K562 (cell line): ENCODE measurements at regions not wholly inside any gene's neighbourhood (a gene's known extent, or its start where the extent isn't known, plus 50 kb on each side); places are given as distances from the start of the nearest gene placed in this dataset.

ENCODE experiments used
- CBFA2T2 ChIP-seq: fragments of 450-650 bp; conservative IDR thresholded peaks from 2 replicates; pipeline ENCODE4 v1.6.1; 2017; ENCODE audit warnings: mild to moderate bottlenecking
- NUFIP1 ChIP-seq: fragments of 450-650 bp; IDR thresholded peaks from 2 replicates; pipeline ENCODE4 v1.6.1; 2018; ENCODE audit not compliant: partially characterized antibody
- TOE1 ChIP-seq, 2 experiments: fragments of 450-650 bp in 1 of 2; sonication (generic) in 1 of 2; formaldehyde crosslinking in 1 of 2; IDR thresholded peaks; 2 replicates each; pipeline versions ENCODE4 v1.7.1 to v1.8.0; 2016 to 2022; ENCODE audit warnings: borderline replicate concordance in 2 of 2, mild to moderate bottlenecking in 2 of 2, antibody characterized with exemption in 1 of 2, inconsistent platforms in 1 of 2, low read depth in 1 of 2, missing genetic modification reagents in 1 of 2, moderate library complexity in 1 of 2
- TF ChIP-seq, protein P1 (sequence below): fragments of 200-600 bp; sonication (generic); IDR thresholded peaks from one replicate; pipeline ENCODE4 v1.6.1; 2012; ENCODE audit warnings: mild to moderate bottlenecking, low read depth, low read length, inconsistent platforms
- TF ChIP-seq, protein P2 (sequence below): fragments of 450-650 bp; conservative IDR thresholded peaks from 2 replicates; pipeline ENCODE4 v1.6.1; 2016; ENCODE audit warnings: missing genetic modification characterization, low read depth, mild to moderate bottlenecking, control low read depth, missing compliant biosample characterization
- TF ChIP-seq, protein P3 (sequence below): fragments of 150-350 bp; conservative IDR thresholded peaks from 2 replicates; pipeline ENCODE4 v1.6.1; 2014; ENCODE audit warnings: low read length

DNA sequence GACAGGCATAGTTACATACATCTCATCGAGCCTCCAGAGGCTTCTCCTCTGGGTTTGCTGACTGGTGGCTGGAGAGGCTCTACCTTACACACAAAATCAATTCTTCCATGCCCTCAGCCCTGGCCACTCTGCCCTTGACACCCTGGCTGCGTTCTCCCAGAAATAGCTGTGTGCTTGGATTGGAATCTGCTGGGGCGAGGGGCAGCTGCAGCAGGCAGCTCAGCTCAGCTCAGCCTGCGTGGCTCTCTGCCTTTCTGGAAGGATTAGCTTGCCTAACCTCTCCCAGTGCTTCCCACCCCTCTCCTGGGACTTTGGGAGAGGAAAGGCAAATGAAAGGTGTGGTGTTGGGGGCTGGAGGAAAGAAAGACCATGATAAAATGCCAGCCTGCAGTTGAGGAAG, 216.1 kb downstream of the ENGASE start (continued):
- TF ChIP-seq, protein P1, sequence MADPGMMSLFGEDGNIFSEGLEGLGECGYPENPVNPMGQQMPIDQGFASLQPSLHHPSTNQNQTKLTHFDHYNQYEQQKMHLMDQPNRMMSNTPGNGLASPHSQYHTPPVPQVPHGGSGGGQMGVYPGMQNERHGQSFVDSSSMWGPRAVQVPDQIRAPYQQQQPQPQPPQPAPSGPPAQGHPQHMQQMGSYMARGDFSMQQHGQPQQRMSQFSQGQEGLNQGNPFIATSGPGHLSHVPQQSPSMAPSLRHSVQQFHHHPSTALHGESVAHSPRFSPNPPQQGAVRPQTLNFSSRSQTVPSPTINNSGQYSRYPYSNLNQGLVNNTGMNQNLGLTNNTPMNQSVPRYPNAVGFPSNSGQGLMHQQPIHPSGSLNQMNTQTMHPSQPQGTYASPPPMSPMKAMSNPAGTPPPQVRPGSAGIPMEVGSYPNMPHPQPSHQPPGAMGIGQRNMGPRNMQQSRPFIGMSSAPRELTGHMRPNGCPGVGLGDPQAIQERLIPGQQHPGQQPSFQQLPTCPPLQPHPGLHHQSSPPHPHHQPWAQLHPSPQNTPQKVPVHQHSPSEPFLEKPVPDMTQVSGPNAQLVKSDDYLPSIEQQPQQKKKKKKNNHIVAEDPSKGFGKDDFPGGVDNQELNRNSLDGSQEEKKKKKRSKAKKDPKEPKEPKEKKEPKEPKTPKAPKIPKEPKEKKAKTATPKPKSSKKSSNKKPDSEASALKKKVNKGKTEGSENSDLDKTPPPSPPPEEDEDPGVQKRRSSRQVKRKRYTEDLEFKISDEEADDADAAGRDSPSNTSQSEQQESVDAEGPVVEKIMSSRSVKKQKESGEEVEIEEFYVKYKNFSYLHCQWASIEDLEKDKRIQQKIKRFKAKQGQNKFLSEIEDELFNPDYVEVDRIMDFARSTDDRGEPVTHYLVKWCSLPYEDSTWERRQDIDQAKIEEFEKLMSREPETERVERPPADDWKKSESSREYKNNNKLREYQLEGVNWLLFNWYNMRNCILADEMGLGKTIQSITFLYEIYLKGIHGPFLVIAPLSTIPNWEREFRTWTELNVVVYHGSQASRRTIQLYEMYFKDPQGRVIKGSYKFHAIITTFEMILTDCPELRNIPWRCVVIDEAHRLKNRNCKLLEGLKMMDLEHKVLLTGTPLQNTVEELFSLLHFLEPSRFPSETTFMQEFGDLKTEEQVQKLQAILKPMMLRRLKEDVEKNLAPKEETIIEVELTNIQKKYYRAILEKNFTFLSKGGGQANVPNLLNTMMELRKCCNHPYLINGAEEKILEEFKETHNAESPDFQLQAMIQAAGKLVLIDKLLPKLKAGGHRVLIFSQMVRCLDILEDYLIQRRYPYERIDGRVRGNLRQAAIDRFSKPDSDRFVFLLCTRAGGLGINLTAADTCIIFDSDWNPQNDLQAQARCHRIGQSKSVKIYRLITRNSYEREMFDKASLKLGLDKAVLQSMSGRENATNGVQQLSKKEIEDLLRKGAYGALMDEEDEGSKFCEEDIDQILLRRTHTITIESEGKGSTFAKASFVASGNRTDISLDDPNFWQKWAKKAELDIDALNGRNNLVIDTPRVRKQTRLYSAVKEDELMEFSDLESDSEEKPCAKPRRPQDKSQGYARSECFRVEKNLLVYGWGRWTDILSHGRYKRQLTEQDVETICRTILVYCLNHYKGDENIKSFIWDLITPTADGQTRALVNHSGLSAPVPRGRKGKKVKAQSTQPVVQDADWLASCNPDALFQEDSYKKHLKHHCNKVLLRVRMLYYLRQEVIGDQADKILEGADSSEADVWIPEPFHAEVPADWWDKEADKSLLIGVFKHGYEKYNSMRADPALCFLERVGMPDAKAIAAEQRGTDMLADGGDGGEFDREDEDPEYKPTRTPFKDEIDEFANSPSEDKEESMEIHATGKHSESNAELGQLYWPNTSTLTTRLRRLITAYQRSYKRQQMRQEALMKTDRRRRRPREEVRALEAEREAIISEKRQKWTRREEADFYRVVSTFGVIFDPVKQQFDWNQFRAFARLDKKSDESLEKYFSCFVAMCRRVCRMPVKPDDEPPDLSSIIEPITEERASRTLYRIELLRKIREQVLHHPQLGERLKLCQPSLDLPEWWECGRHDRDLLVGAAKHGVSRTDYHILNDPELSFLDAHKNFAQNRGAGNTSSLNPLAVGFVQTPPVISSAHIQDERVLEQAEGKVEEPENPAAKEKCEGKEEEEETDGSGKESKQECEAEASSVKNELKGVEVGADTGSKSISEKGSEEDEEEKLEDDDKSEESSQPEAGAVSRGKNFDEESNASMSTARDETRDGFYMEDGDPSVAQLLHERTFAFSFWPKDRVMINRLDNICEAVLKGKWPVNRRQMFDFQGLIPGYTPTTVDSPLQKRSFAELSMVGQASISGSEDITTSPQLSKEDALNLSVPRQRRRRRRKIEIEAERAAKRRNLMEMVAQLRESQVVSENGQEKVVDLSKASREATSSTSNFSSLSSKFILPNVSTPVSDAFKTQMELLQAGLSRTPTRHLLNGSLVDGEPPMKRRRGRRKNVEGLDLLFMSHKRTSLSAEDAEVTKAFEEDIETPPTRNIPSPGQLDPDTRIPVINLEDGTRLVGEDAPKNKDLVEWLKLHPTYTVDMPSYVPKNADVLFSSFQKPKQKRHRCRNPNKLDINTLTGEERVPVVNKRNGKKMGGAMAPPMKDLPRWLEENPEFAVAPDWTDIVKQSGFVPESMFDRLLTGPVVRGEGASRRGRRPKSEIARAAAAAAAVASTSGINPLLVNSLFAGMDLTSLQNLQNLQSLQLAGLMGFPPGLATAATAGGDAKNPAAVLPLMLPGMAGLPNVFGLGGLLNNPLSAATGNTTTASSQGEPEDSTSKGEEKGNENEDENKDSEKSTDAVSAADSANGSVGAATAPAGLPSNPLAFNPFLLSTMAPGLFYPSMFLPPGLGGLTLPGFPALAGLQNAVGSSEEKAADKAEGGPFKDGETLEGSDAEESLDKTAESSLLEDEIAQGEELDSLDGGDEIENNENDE = no peak
- TF ChIP-seq NUFIP1 (no peak), TOE1 (IDR thresholded peaks at IDR 0.05; ENCODE audit: borderline replicate concordance) (no peak), TOE1 (CRISPR knock-in tag; IDR thresholded peaks at IDR 0.05; ENCODE audit: borderline replicate concordance, low read depth) (no peak), CBFA2T2 (no peak)
- TF ChIP-seq, protein P2, sequence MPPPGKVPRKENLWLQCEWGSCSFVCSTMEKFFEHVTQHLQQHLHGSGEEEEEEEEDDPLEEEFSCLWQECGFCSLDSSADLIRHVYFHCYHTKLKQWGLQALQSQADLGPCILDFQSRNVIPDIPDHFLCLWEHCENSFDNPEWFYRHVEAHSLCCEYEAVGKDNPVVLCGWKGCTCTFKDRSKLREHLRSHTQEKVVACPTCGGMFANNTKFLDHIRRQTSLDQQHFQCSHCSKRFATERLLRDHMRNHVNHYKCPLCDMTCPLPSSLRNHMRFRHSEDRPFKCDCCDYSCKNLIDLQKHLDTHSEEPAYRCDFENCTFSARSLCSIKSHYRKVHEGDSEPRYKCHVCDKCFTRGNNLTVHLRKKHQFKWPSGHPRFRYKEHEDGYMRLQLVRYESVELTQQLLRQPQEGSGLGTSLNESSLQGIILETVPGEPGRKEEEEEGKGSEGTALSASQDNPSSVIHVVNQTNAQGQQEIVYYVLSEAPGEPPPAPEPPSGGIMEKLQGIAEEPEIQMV (tag) = no peak
- TF ChIP-seq, protein P3, sequence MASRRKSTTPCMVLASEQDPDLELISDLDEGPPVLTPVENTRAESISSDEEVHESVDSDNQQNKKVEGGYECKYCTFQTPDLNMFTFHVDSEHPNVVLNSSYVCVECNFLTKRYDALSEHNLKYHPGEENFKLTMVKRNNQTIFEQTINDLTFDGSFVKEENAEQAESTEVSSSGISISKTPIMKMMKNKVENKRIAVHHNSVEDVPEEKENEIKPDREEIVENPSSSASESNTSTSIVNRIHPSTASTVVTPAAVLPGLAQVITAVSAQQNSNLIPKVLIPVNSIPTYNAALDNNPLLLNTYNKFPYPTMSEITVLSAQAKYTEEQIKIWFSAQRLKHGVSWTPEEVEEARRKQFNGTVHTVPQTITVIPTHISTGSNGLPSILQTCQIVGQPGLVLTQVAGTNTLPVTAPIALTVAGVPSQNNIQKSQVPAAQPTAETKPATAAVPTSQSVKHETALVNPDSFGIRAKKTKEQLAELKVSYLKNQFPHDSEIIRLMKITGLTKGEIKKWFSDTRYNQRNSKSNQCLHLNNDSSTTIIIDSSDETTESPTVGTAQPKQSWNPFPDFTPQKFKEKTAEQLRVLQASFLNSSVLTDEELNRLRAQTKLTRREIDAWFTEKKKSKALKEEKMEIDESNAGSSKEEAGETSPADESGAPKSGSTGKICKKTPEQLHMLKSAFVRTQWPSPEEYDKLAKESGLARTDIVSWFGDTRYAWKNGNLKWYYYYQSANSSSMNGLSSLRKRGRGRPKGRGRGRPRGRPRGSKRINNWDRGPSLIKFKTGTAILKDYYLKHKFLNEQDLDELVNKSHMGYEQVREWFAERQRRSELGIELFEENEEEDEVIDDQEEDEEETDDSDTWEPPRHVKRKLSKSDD = no peak
